RWPE1 (cell line): ENCODE measurements at regions not wholly inside any gene's neighbourhood (a gene's known extent, or its start where the extent isn't known, plus 50 kb on each side); places are given as distances from the start of the nearest gene placed in this dataset.

Experiments
- CTCF ChIA-PET: fragments of 350-600 bp; sonication (Branson Sonifier 250); formaldehyde crosslinking; extraction: SDS; loops from one replicate; lab custom pipeline; 2021; lab: Yijun Ruan, JAX
- POLR2A ChIA-PET: fragments of 400-600 bp; formaldehyde crosslinking; extraction: SDS; loops from one replicate; lab custom pipeline; 2020; ENCODE audit warnings: antibody characterized with exemption; ENCODE audit not compliant: low non-redundant PET; lab: Yijun Ruan, JAX
- DNase-seq: peaks from one replicate; pipeline ENCODE4 v3.0.0; 2012; ENCODE audit warnings: low spot score
- H3K27ac ChIP-seq: fragments of 450-650 bp; 2 replicates; pipeline ENCODE4 v1.5.1; 2017
- CTCF ChIP-seq: fragments of 450-650 bp; conservative IDR thresholded peaks from 2 replicates; pipeline ENCODE4 v1.5.1; 2017; ENCODE audit warnings: low read depth, mild to moderate bottlenecking

GRCh38 chr4:26217481-26217880 is 103.3 kb upstream of the RBPJ start:
- no peak overlapping the region for H3K27ac ChIP-seq
- no peak for DNase-seq
- CTCF ChIA-PET, result no interaction called here
- POLR2A ChIA-PET, result no interaction called here
- TF ChIP-seq CTCF, result no peak

GRCh38 chr4:26217961-26218676 is 102.7 kb upstream of the RBPJ start:
- ChIA-PET CTCF (no interaction called here), POLR2A (no interaction called here)
- no peak overlapping the region for H3K27ac ChIP-seq
- TF ChIP-seq CTCF, result no peak
- no peak for DNase-seq

GRCh38 chr4:26218677-26219605 is 101.9 kb upstream of the RBPJ start:
- ChIA-PET CTCF (interaction anchor here (0.8 kb wide), 1 partner anchor 22 kb away, joined by 3 read pairs; no protein-coding TSS in a partner anchor), POLR2A (no interaction called here)
- TF ChIP-seq CTCF, result no peak
- no peak overlapping the region for H3K27ac ChIP-seq
- no peak for DNase-seq

- no peak for TF ChIP-seq CTCF
- POLR2A ChIA-PET, result no interaction called here
- CTCF ChIA-PET, result no interaction called here
These were observed 100.1 kb upstream of the RBPJ start for GRCh38 chr4:26220696-26221095.

GRCh38 chr4:26223155-26223554 is 97.7 kb upstream of the RBPJ start:
- CTCF ChIA-PET, result no interaction called here

More at GRCh38 chr4:26220696-26221095, 100.1 kb upstream of the RBPJ start:
- no peak overlapping the region for H3K27ac ChIP-seq
- DNase-seq, result peak; percentile 38

More at GRCh38 chr4:26223155-26223554, 97.7 kb upstream of the RBPJ start:
- POLR2A ChIA-PET, result no interaction called here
- DNase-seq, result peak; percentile 52
- TF ChIP-seq CTCF, result no peak
- no peak overlapping the region for H3K27ac ChIP-seq
